SIG-M5 (cell line): ENCODE measurements at regions not wholly inside any gene's neighbourhood (a gene's known extent, or its start where the extent isn't known, plus 50 kb on each side); places are given as distances from the start of the nearest gene placed in this dataset.
"Not testable (repeated sequence)": the region's sequence is repeated elsewhere in the genome, so short reads cannot be mapped to it uniquely, and the experiment has no call there.

Experiments
- DNase-seq: peaks from one replicate; lab custom pipeline; 2025; lab: John Stamatoyannopoulos, UW

DNA sequence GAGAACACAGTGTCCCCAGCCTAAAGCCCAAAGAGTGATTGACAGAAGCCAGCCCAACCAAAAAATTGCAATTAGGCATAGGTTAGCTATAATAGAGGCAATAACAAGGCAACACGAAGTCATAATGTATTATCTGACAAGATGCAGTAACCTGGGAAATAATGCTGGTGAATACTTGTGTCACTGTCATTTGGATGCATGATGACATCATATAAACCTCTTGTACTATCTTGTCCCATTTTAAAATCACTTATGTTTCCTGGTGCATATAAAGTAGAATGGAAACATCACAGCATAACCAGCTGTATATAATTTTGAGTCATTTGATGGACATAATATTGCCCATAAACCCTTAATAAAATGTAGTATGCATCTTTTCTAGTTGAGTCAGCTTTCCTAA, 1138.3 kb upstream of the LRRTM3 start:
- no peak for DNase-seq

DNA sequence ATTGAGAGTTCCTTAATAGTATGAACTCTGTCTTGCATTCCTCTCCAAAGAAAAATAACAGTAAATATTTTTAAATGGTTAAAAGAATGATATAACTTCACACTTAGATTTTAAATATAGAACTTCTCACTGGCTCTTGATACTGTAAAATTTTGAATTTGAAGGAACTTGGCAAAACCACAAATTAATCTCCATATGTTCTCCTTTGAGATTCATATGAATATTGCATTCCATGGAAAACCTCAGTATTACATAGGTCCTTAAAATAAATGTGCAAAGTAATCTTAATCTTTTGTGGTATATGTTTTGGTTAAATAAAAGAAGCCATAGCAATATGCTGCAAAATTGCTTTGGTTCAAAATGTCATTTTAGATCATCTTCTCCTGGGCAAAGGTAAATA, 1137.6 kb upstream of the LRRTM3 start:
- no peak for DNase-seq

DNA sequence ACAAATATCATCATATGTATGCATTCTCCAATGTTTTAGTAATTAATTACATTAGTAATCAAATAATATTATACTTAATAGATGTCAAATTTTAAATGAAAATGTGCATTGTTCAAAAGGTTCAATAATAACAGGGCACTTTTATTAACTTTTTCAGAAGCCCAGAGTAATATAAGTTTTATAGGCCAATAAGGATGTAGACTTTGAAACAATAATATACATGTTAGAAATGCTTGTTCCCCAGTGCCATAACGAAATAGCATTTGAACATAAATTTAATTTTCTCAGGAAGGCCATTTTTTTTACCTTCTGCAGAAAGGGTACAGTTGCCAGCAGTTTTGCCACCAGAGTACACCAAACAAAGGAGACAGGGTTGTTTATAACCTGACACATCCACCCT, 1133.9 kb upstream of the LRRTM3 start:
- DNase-seq: no peak

DNA sequence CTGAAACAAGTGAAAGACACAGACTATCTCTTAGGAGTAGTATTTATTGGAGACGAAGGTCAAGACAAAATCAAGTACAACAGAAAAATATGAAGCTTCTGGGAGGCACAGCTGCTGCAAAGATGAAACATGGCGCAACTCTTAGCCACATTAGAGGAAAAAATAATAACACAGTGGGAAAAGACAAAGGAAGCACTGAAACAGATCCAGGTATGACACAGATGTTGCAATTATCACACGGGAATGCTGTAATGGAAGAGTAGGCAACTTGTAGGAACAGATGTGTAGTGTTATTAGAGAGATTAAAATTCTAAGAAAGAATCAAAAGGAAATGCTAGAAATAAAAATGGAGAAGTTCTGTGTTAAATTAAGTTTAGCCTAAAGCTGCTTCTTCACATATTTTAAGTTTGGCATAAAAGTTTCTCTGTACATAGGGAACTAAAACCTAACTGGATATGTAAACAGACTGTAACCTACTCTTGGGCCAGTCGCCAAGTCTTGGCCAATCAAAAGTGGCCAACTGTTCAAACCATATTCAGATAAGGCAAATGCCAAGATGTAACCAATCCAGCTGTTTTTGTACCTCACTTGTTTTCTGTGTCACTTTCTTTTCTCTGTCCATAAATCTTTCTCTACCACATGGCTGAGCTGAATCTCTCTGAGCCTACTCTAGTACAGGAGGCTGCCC, 1132.0 kb upstream of the LRRTM3 start:
- DNase-seq: no peak

DNA sequence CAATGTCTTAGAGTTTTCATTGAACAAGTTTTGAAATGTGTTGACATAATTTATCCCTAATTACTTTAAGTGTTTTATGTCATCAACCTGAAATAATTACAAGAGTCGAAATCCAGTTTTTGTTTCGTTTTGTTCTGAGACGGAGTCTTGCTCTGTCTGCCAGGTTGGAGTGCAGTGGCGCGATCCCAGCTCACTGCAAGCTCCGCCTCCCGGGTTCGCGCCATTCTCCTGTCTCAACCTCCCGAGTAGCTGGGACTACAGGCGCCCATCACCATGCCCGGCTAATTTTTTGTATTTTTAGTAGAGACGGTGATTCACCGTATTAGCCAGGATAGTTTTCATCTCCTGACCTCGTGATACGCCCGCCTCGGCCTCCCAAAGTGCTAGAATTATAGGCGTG, 1131.0 kb upstream of the LRRTM3 start:
- DNase-seq: not testable (repeated sequence)

DNA sequence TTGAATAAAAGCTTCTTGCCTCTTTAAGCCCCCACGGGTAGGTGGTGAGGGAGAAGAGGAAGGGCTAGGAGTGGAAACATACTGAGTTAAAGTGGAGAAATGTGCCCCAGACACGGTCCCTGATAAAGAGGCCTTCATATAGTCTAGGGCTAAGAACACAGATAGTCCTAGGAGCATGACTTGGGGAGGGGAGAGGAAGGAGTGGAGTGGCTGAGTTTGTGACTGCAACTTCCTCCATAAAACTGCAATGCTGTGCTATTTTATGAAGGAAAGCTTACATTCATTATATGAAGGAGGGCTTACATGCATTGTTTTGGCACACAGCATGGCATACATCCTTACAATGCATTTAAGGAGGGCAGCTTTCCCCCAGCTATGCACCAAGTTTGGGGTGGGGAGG, 1129.4 kb upstream of the LRRTM3 start:
- DNase-seq: no peak

DNA sequence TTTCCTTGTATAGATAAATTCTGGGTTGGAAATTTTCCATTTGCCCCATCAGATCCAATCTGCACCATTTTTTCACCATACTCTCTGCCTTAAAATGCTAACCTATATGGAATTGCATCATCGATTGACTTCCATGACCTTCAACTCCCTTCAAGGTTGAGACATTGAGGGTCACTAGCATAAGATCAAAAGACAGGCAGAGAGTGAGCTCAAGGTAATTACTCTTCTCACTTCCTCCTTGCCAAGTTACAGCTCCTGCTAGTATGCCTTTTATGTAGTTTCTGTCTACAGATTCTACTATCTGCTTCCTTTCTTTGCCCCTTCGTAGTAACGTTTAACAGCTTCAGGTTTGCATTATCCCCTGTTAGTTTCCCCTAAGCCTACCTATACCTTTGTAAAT, 1127.7 kb upstream of the LRRTM3 start:
- DNase-seq: no peak

DNA sequence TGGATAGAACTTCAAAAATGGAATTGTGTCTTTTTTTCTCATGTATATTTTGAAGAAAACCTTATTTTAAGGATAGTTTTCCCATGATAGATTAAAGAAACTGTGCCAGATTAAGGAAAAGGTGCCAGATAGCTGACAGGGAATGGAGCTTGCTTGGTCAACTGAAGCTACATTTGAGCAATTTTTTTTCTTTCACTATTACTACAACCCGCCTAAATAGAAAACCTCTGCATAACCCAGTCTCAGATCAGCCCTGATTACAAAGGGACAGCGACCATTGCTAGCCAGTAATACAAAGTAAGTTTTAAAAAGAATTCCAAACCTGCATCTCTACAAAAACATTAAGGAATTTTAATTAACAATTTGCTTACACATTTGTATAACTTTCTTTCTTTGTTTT, 1123.4 kb upstream of the LRRTM3 start:
- no peak for DNase-seq

DNA sequence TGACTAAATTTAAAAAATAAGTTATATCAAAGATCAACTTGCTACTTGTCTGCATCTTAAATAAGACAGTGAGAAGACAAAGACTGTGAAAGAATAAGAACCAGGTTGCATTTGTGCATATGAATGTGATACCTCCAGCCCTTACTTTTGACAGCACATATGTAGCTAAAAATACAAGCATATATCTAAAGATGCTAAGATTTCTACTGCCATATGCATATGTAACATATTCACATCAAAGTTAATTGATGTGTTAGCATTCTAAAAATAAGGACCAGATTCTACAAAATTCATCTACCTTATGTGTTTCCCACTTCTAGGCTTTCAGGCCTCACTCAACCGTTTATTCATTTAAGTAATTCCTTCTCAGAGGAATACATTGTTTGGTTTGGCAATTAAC, 1120.3 kb upstream of the LRRTM3 start:
- DNase-seq: no peak

DNA sequence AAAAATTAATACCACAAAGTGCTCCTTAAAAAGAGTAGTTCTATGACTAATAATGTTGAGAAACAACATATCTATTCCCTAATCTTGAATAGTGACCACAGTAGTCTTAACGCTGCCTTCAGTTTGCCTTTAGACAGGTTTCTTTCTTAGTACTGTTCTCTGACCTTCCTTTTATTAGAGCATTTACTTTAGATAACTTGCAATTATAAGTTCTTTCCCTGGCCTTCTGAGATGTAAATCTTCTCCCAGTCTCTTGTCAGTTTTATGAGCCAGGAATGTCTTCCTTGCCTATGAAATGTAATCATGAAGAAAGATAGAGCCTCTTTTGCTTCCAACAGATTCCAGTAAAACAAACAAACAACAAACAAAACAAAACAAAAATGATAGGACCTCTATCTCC, 1119.8 kb upstream of the LRRTM3 start:
- no peak for DNase-seq

DNA sequence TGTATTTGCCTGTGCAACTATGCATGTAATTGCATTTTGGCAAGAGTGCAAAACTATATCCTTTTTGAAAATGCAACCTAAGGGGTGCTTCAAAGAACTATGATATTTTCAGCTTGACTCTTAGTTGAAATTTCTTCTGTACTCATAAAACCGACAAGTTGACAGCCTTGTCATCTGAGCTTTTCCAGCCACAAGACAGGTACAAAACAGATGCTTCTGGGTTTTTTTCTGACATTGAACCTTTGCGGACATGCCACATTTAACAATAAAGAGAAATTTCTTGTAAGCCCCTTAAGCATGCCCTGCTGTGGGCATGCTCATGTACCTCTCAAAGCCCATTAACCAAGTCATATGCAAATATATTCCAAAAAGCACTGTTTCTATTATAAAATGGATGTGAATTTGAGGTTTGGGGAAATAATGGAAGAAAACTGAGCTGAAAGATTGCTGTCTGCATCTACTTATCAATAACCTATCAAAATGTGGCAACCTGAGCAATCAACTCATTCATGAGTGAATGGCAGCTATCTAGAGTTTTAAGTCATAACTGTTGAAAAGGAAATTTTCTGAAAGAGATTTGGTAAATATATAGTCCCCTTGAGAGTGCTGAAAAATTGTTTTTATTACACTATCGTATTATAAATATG, 1117.0 kb upstream of the LRRTM3 start:
- DNase-seq: no peak

DNA sequence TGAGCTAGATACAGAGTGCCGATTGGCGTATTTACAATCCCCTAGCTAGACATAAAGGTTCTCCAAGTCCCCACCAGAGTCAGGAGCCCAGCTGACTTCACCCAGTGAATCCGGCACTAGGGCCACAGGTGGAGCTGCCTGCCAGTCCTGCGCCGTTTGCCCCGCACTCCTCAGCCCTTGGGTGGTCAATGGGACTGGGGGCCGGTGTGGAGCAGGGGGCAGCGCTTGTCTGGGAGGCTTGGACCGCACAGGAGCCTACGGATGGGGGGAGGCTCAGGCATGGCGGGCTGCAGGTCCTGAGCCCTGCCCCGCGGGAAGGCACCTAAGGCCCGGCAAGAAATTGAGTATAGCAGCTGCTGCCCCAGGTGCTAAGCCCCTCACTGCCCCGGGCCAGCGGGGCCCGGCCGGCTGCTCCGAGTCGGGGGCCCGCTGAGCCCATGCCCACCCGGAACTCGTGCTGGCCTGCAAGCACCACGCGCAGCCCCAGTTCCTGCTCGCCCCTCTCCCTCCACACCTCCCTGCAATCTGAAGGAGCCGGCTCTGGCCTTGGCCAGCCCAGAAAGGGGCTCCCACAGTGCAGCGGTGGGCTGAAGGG, 1113.8 kb upstream of the LRRTM3 start:
- DNase-seq: no peak

DNA sequence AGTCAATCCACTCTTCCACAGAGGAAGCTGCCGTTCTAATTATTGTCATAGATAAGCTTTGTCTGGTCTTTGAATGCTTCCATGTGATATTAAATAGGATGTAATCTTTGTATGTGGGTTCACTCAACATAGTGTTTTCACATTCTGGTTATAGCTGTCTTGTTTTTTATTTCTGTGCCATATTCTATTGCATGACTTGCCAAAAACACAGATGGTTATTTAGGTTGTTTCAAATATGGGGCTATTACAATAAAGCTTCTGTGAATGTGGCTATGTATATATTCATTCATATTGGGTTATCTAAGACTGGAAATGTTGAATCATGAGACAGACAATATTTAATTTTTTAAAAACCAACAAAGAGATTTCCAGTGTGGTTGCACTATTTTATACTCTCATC, 1109.3 kb upstream of the LRRTM3 start:
- DNase-seq: no peak

DNA sequence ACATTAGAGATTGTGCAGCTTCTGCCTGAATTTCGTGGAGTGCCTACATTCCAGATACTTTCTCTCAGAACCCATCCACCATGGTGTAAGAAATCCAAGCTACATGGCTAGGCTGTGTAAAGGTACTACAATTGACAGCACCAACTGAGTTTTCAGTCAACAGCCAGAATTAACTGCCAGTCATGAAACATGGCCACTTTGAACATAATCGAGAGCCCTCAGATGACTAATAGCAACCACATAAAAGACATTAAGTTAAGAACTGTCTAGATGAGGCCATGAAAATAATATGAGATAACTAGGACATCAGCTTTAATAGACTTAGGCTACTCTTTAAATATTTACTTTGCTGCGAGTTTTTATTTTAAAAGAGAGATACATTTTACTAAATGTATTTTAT, 1106.8 kb upstream of the LRRTM3 start:
- DNase-seq: no peak

DNA sequence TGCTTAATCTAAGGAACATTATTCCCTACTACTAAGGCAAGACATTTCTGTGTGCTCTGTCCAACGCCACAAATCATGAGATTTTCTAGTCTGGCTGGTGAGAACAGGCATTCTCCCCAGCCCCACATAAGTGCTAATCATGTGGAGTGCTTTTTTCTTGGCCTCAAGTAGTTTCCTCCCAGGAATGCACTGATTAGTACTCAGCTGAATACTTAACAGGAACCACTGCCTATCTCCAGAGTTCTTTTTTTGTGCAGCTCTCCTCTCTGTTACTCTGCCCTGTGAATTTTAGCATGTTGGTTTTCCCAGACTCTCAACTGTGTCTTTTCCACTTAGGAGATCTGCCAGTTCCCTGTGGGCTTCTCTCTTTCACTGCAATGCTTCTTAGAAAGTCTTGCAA, 1098.5 kb upstream of the LRRTM3 start:
- DNase-seq: no peak

DNA sequence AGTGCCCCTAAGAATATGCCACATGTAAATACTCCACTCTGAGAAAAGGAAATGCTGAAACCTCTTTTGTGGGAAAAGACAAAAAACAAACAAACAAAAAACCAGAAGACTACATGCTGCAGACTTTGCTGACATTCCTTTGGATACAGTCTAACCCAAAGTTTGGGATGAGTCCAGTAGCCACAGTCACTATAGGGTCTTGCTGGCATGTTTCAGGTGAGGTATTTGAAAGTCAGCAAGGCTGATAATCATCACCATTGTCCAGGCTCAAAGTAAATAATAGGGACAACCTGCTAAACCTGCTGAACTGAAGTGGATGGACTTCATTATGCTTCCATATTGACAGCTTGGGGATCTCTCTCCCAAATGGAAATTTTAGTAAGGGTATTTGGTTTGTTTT, 1087.0 kb upstream of the LRRTM3 start:
- no peak for DNase-seq

DNA sequence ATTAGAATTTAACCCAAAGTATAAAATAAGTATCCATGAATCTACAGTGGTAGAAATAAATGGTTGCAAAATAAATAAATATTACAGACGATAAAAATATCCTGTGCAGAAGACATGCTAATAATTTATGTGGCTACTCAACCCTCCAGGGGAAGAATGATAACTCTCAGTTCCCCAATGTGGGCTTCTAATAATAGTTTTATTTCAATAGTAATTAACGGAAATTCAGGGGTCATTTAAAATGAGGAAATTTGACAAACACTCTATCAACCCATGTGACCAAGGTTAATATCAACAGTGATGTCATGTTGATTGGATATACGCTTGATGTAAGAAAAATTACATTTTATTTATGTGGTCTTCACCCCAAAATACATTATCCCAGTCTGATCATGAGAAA, 1082.6 kb upstream of the LRRTM3 start:
- no peak for DNase-seq

DNA sequence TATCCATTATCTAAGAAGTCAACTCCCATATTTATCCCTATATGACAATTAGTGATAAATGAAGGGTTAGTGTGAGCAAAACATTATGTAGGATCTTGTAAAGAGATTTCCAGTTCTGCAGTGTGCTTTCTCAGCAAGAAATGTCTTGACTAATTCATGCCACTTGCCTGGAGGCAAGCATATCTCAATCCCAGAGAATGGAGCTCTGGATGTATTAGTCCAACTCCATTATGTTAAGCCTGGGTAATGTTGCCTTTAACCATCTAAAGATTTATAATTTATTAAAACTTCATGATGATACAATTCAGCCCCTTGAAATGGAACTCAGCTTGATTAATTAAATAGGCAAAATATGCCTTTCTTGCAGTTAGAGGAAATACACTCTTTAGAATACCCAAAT, 1079.9 kb upstream of the LRRTM3 start:
- DNase-seq: no peak

DNA sequence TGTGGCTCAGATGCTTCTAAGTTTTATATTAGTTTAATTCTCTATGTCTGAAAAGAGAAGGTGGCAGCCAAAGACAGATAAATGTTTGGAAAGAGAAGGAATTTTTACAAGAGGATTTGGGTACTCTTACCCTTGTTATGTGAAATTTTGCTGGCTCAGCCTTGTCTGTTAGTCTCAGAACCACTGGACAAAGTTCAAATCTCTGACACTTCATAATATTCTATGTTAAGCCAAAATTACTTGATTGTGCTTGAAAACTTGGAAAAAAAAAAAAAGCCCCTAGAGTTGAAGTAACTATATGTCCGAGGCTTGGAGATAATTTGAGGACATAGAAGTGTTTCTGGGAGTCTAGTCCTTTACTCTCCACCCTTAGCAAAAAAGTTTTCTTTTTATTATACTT, 1079.3 kb upstream of the LRRTM3 start:
- no peak for DNase-seq

DNA sequence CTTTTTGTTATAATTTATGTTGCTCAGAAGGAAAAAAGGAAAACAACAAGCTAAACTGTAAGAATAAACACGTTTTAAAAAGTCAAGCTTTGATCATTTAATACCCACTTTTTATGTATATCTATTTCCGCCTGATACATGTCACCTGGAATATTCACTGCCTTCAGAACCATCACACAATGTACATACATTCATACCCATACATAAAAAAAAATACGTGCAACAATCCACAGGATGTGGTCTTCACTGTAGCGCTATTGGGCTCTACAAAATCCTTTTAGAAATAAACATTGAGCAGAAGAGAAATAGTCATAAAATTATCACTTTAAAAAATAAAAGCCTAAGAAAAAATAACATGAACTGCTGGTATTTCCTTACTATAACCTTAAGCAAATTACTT, 1078.9 kb upstream of the LRRTM3 start:
- no peak for DNase-seq

DNA sequence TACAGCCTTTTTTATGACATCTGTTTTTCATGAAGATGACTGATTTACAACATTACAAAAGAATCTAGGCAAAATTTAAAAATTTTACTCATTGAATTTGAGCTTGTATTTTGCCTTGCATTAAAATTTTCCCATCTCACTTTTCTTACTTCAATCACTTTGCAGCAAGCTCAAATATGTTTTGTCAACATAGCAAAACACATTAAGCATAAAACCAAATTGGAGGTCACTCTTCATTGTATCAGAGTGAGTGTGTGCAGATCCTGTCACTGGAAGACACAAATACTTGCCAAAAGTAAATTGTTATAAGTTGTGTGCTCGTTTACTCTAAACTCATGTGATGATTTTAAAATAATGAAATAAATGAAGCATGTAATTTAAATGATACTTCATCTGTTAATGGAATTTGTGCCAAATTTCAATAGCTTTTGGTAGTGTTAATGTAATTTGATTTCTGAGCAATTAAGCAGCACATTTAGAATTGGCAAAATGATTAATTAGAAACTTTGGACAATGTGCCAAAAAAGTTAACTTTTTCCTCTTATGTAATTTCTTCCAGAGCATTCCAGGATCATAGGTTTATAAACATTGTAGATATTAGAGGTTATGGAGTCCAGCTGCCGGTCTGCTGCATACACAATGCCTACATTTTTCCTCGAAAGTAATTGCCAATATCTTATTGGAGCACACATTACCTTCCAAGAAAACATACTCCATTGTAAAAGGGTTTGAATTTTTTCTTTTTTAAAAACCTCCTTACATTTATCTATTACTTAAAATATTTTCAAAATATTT, 1078.2 kb upstream of the LRRTM3 start:
- DNase-seq: no peak

DNA sequence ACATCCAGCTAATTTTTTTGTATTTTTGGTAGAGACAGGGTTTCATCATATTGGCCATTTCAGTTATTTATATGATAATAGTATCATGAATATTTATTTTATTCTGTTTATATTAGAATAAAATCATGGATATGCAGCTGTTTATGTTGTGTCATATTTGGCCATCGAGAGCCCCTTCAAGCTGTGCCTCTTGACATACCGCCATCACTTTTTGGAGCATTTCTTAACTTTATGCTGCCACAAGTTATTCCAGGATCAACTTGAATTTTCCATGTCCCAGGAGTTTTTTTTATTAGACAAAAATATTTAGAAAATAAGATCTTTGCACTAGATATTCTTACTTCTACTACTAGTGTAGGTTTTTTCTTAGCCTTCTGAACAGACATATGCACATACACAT, 1067.0 kb upstream of the LRRTM3 start:
- no peak for DNase-seq

DNA sequence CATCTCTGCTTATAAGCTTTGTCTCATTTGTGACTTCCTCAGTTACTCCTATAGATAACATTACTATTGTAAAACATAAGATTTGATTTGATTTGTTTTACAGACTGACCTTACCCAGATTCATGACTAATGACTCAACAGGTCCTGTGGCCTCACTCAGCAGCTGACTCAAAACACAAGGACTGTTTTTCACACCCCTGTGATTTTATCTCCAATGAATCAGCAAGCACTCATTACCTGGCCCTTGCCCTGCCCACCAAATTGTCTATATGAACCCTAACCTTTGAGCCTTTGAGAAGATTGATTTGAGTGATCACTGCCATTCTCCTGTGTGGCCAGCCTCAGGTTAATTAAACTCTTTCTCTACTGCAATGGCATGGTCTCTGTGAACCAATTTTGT, 1064.6 kb upstream of the LRRTM3 start:
- DNase-seq: no peak
